ENCODE measurements at regions not wholly inside any gene's neighbourhood (a gene's known extent, or its start where the extent isn't known, plus 50 kb on each side); places are given as distances from the start of the nearest gene placed in this dataset.

GRCh38 chr3:18729671-18730070, 304.5 kb upstream of the SATB1 start:
- Mint-ChIP-seq H3K4me1 (ENCODE audit: low read depth) (peaks cover 52% of the 10 kb centered on the region), H3K27ac (no peak overlapping the region), H3K4me3 (no peak overlapping the region), H3K36me3 (ENCODE audit: low read depth) (peaks cover 2% of the 10 kb centered on the region), H3K9me3 (no peaks in the 10 kb centered on the region), H3K27me3 (ENCODE audit: low read depth) (no peaks in the 10 kb centered on the region)
- no peak for DNase-seq (ENCODE audit: low spot score)

GRCh38 chr3:18725668-18726407, 300.7 kb upstream of the SATB1 start:
- Mint-ChIP-seq H3K27me3 (ENCODE audit: low read depth) (no peaks in the 10 kb centered on the region), H3K27ac (peak overlapping the region; percentile 91)
- peak; percentile 55 for DNase-seq (ENCODE audit: low spot score)

GRCh38 chr3:18724456-18724855, 299.3 kb upstream of the SATB1 start:
- H3K9me3 Mint-ChIP-seq: peaks cover under 1% of the 10 kb centered on the region
- peak overlapping the region; percentile 91 for H3K27ac Mint-ChIP-seq
- DNase-seq (ENCODE audit: low spot score): no peak
- H3K4me1 Mint-ChIP-seq (ENCODE audit: low read depth): peaks cover 62% of the 10 kb centered on the region
- H3K27me3 Mint-ChIP-seq (ENCODE audit: low read depth): no peaks in the 10 kb centered on the region
- peaks cover 10% of the 10 kb centered on the region for H3K36me3 Mint-ChIP-seq (ENCODE audit: low read depth)
- H3K4me3 Mint-ChIP-seq: peak overlapping the region; percentile 80

More at GRCh38 chr3:18725668-18726407, 300.7 kb upstream of the SATB1 start:
- Mint-ChIP-seq H3K4me3 (peak overlapping the region; percentile 80), H3K4me1 (ENCODE audit: low read depth) (peaks cover 61% of the 10 kb centered on the region), H3K36me3 (ENCODE audit: low read depth) (peaks cover 5% of the 10 kb centered on the region), H3K9me3 (no peaks in the 10 kb centered on the region)

DNA sequence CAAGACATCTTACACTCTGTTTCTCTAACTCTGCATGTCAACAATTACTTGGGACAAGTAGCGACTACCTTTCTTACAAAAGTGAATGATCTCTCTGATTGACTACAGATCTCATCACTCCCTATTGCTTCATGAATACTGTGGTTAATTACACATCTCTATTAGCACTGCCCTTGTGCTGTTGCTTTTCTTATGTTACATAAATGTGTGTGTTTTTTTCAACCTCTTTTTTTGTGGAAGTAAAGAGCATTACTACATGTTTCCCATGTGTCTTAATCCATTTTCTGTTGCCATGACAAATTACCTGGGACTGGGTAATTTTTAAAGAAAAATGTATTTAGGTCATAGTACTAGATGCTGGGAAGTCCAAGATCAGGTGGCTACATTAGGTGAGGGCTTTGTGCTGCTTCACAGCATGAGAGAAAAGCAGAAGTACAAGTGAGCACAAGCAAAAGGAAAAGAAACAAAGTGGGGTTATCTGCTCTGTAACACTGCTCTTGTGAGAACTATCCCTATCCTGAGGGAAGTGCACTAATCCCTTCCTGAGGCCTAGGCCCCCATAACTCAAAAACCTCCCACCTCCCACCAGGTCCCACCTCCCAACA, 298.2 kb upstream of the SATB1 start:
- H3K4me3 Mint-ChIP-seq: peak overlapping the region; percentile 80

DNA sequence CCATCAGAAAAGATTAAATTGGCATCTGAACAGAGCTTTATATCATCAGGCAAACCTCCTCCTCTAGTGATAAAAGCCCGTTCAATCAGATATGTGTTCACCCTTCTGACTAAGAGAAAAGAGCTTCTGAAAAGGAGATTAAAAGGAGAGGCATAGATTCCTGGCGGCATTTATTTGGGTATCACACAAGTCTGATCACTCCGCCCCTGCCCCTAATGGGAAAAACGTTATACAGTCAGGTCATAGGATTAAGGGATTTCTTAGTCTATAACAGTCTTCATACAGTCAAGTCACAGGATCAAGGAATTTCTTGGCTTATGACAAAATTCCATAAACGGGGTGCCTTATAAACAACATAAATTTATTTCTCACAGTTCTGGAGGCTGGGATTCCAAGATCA, 295.4 kb upstream of the SATB1 start:
- peaks cover 11% of the 10 kb centered on the region for H3K9me3 Mint-ChIP-seq
- H3K4me1 Mint-ChIP-seq (ENCODE audit: low read depth): peaks cover 71% of the 10 kb centered on the region
- no peak for DNase-seq (ENCODE audit: low spot score)
- no peak overlapping the region for H3K4me3 Mint-ChIP-seq
- H3K36me3 Mint-ChIP-seq (ENCODE audit: low read depth): peaks cover 22% of the 10 kb centered on the region
- H3K27ac Mint-ChIP-seq: no peak overlapping the region
- H3K27me3 Mint-ChIP-seq (ENCODE audit: low read depth): no peaks in the 10 kb centered on the region

More for the DNA sequence above, 298.2 kb upstream of the SATB1 start:
- peaks cover 71% of the 10 kb centered on the region for H3K4me1 Mint-ChIP-seq (ENCODE audit: low read depth)
- peak overlapping the region; percentile 91 for H3K27ac Mint-ChIP-seq
- no peaks in the 10 kb centered on the region for H3K27me3 Mint-ChIP-seq (ENCODE audit: low read depth)
- peaks cover 16% of the 10 kb centered on the region for H3K36me3 Mint-ChIP-seq (ENCODE audit: low read depth)
- no peak for DNase-seq (ENCODE audit: low spot score)
- H3K9me3 Mint-ChIP-seq: peaks cover 8% of the 10 kb centered on the region

- no peak for DNase-seq (ENCODE audit: low spot score)
- H3K27me3 Mint-ChIP-seq (ENCODE audit: low read depth): no peaks in the 10 kb centered on the region
- H3K27ac Mint-ChIP-seq: peak overlapping the region; percentile 97
- H3K4me3 Mint-ChIP-seq: peak overlapping the region; percentile 73
- peaks cover 16% of the 10 kb centered on the region for H3K9me3 Mint-ChIP-seq
- H3K36me3 Mint-ChIP-seq (ENCODE audit: low read depth): peaks cover 26% of the 10 kb centered on the region
- peaks cover 66% of the 10 kb centered on the region for H3K4me1 Mint-ChIP-seq (ENCODE audit: low read depth)
These were observed 292.5 kb upstream of the SATB1 start for GRCh38 chr3:18717598-18717997.

GRCh38 chr3:18716821-18717220, 291.7 kb upstream of the SATB1 start:
- peak overlapping the region; percentile 97 for H3K27ac Mint-ChIP-seq
- peak overlapping the region; percentile 42 for H3K4me3 Mint-ChIP-seq
- peaks cover 26% of the 10 kb centered on the region for H3K36me3 Mint-ChIP-seq (ENCODE audit: low read depth)
- H3K9me3 Mint-ChIP-seq: peaks cover 16% of the 10 kb centered on the region
- DNase-seq (ENCODE audit: low spot score): no peak
- peaks cover 73% of the 10 kb centered on the region for H3K4me1 Mint-ChIP-seq (ENCODE audit: low read depth)
- H3K27me3 Mint-ChIP-seq (ENCODE audit: low read depth): no peaks in the 10 kb centered on the region

DNA sequence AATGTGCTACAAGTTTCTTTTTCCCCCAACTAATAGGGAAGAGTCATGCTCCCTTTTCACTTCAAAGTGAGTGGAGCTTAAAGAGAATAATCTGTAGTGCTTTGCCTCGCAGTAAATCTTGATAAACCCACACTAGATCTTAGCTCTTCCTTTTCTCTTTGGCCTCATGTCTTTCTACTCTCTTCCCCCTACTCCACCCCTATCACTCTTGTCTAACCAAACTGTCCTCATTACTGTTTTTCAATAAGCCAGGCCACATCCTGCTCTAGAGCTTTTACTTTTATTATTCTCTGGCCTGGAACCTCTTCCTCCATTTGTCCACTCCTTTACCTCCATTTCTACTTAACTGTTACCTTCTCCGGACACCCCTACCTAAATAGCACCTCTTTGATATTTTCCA, 291.0 kb upstream of the SATB1 start:
- peak overlapping the region; percentile 42 for H3K4me3 Mint-ChIP-seq

DNA sequence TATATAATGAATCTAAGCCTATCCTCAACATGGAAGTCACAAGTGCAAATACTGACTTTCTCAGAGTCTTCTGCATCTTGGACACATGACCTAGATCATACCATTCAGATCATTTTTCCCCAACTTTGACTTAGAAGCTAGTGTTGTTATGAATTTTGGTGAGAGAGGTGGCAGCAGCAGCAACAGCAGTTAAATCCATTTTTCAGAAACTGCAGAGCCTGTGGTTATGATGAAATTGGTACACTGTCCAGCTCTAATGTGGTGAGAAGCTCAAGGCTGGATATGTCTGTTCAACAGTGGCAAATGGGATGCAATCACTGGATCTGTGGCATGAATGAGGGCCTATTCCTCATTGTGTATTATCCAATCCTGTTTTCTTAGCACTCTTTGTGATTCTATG, 290.1 kb upstream of the SATB1 start:
- peak overlapping the region; percentile 42 for H3K4me3 Mint-ChIP-seq
- H3K27me3 Mint-ChIP-seq (ENCODE audit: low read depth): no peaks in the 10 kb centered on the region
- H3K36me3 Mint-ChIP-seq (ENCODE audit: low read depth): peaks cover 24% of the 10 kb centered on the region
- H3K4me1 Mint-ChIP-seq (ENCODE audit: low read depth): peaks cover 73% of the 10 kb centered on the region
- peaks cover 16% of the 10 kb centered on the region for H3K9me3 Mint-ChIP-seq
- no peak for DNase-seq (ENCODE audit: low spot score)
- H3K27ac Mint-ChIP-seq: peak overlapping the region; percentile 97

More for the DNA sequence above, 291.0 kb upstream of the SATB1 start:
- no peak for DNase-seq (ENCODE audit: low spot score)
- Mint-ChIP-seq H3K4me1 (ENCODE audit: low read depth) (peaks cover 76% of the 10 kb centered on the region), H3K9me3 (peaks cover 16% of the 10 kb centered on the region), H3K27ac (peak overlapping the region; percentile 97), H3K27me3 (ENCODE audit: low read depth) (no peaks in the 10 kb centered on the region), H3K36me3 (ENCODE audit: low read depth) (peaks cover 28% of the 10 kb centered on the region)

DNA sequence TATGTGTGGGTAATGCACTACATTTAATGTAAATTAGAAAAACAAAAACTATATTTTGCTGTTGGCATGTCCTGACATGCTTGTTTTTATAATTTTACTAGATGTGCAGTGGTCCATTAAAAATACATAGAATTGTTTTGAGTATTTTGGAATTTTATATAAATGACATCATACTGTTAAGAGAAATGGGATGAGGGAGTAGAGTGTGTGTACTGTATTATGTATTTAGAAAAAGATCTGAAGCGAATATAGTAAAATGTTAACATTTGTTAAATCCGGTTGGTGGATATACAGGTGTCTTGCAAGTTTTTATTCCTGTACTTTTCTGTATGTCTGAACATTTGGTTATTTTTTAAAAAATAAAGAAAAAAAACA, 288.4 kb upstream of the SATB1 start:
- peak overlapping the region; percentile 78 for H3K4me3 Mint-ChIP-seq
- H3K9me3 Mint-ChIP-seq: peaks cover 8% of the 10 kb centered on the region

DNA sequence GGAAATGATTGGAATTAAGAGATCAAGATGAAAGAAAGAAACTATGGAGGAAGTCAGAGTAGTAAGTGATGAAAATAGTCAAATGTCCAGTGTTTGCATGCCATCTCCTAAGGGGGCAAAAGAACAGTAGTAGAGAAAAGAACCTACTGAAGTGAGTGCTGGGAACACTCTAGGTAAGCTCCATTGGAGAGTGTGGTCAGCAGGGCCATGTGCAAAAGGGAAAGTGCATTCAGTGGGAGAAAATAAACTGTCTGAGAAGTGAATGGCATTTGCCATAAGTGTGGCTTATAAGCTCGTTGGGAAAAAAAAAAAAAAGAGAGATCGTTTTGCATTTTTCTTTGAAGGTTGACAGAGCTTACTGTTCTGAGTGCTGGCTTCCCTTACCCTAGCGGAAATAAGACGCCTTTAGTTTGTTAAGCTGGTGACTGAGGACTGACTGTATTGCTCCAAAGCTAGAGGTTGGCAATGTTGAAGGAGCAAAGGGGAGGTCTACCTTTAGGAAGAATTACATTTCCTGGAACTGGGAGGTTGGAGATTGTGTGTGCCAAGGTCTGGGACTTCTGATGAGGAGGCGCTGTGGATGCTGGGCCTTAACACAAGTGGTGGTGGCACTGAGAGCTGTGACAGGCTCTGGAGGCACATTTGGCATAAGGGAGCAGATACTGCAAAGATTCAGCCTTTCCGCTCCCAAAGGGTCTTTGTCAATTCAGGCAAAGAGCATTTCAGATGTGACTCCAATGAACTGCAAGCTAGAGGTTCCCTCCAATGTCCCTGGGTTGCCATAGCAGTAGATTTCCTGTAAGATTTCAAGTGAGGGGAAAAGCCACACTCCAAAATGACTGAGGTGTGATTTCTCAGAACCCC, 287.8 kb upstream of the SATB1 start:
- Mint-ChIP-seq H3K9me3 (peaks cover 11% of the 10 kb centered on the region), H3K4me3 (peak overlapping the region; percentile 78), H3K27me3 (ENCODE audit: low read depth) (no peaks in the 10 kb centered on the region), H3K4me1 (ENCODE audit: low read depth) (peaks cover 66% of the 10 kb centered on the region), H3K27ac (peak overlapping the region; percentile 94), H3K36me3 (ENCODE audit: low read depth) (peaks cover 20% of the 10 kb centered on the region)
- DNase-seq (ENCODE audit: low spot score): peak; percentile 73

More for the DNA sequence above, 288.4 kb upstream of the SATB1 start:
- Mint-ChIP-seq H3K4me1 (ENCODE audit: low read depth) (peaks cover 70% of the 10 kb centered on the region), H3K36me3 (ENCODE audit: low read depth) (peaks cover 22% of the 10 kb centered on the region), H3K27me3 (ENCODE audit: low read depth) (no peaks in the 10 kb centered on the region), H3K27ac (peak overlapping the region; percentile 94)
- no peak for DNase-seq (ENCODE audit: low spot score)

DNA sequence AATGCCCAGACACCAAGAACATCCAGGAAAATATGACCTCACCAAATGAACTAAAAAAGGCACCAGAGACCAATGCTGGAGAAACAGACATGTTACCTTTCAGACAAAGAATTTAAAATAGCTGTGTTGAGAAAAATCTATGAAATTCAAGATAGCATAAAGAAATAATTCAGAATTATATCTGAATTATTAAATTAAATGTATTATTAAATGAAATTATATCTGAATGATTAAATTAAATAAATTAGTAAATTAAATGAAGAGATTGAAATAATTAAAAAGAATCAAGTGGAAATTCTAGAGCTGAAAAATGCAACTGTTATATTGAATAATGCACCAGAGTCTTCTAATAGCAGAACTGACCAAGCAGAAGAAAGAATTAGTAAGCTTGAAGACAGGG, 279.2 kb upstream of the SATB1 start:
- Mint-ChIP-seq H3K27ac (no peak overlapping the region), H3K4me3 (no peak overlapping the region), H3K27me3 (ENCODE audit: low read depth) (no peaks in the 10 kb centered on the region), H3K36me3 (ENCODE audit: low read depth) (peaks cover 45% of the 10 kb centered on the region), H3K4me1 (ENCODE audit: low read depth) (peaks cover 12% of the 10 kb centered on the region), H3K9me3 (peaks cover 49% of the 10 kb centered on the region)
- no peak for DNase-seq (ENCODE audit: low spot score)

GRCh38 chr3:18703798-18704197, 278.7 kb upstream of the SATB1 start:
- Mint-ChIP-seq H3K9me3 (peaks cover 51% of the 10 kb centered on the region), H3K36me3 (ENCODE audit: low read depth) (peaks cover 46% of the 10 kb centered on the region), H3K4me3 (no peak overlapping the region), H3K27me3 (ENCODE audit: low read depth) (no peaks in the 10 kb centered on the region), H3K4me1 (ENCODE audit: low read depth) (peaks cover 12% of the 10 kb centered on the region), H3K27ac (no peak overlapping the region)
- DNase-seq (ENCODE audit: low spot score): no peak

Measured in T-helper 2 cell treated with Interferon-gamma antibody and Interleukin-4, amounts not matched to agents 5 μg/mL and 100 μg/mL, for 36 hours (primary cell).